ENCODE measurements at regions not wholly inside any gene's neighbourhood (a gene's known extent, or its start where the extent isn't known, plus 50 kb on each side); places are given as distances from the start of the nearest gene placed in this dataset.
A peak's percentile ranks its signal among the peaks of the same experiment; 100 is the strongest.
"Not testable (repeated sequence)": the region's sequence is repeated elsewhere in the genome, so short reads cannot be mapped to it uniquely, and the experiment has no call there.

DNA sequence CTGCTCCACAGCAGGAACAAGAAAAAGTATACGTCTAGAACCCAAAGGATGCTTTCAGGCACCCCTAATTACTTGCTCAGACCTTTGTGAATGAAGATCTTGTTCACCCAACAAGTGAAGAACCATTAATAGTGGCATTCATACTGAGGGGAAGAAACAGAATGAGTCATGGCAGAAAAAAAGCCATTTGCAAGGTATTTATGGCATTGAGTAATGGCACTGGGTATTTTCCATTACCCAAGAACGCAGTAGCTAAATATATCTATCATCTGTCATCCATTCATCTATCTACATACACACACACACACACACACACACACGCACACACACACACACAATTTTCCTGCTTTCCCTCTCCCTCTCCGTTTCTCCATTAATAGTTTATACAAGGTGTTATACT lies 56.4 kb upstream of the XIRP2 start:
- no peak for DNase-seq

DNA sequence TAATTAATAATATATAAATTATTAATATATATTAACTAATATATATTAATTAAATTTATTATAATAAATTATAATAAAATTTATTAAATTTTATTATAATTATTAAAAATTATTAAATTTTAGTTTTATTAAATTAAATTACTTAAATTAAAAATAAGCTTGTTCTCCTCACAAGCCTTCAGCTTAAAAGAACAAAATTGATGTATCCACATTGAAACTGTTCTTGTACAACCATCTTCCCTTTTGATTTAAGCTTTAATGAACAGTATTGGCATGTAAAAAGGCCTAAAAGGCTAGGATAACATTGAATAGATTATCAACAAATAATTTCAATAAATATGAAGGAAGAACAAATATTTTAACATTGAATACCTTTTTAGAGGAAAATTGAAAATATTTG lies 62.4 kb upstream of the XIRP2 start:
- no peak for DNase-seq

DNA sequence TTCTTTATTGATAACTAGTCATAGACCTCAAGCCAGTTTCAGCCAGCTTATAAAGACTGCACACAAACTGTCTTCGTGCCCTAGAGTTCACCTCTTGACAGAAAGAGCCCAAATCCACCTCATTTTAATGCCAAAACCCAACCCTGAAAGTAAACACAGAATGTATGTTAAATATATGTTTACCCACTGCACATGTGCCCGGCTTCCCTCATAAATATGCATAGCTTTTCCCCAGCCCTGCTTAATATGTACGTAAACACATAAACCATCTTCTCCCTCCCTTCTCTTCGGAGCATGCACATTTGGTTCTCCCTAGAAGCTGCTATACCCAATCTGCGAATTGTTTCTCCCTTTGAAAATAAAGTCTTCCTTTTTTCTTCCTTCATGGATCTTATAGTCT lies 73.9 kb upstream of the XIRP2 start:
- no peak for DNase-seq

DNA sequence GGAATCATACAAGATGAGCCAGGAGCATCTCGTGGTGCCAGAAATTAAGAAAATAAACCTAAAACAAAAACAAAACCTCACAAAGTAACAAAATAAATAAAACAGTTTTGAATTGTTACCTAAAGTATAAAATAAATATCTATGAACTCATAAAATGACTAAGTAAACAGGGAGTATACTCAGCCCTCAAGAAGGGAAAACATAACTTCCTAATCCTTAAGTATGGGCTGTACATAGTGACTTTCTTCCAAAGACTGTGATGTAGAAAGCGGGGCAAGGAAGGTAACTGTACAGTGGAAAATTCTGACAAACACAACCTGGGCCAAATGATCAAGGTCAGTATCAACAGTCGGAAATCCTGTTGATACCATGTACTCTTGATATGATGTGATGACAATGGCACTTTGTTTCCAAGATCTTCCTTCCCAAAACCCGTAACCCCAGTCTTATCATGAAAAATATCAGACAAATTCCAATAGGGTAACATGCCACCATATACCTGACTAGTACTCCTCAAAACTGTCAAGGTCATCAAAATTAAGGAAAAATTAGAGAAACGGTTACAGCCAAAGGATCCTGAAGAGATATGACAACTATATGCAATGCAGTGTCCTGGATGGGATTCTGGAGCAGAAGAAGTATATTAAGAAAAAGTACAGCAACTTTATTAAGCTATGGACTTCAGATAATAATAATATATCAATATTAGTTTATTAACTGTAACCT lies 76.0 kb upstream of the XIRP2 start:
- no peak for DNase-seq

DNA sequence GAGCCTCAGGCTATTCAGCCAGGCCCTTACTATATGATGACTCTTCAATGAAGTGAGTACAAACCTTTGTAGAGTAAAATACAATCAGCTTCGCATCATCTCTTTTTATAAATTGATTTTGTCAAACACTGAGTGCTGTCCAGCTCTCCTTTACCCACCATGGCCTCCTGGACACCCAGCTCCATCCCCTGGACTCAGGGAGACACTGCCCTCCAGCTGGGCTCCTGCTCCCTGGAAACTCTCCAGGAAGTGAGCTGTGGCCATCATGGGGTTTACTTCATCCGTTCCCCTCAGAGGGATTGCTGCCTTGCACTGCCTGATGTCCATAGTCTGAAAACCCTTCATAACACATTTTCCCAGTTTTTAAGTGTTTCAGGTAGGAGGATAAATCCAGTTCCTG lies 82.5 kb upstream of the XIRP2 start:
- no peak for DNase-seq

- DNase-seq = no peak
Measured at GRCh38 chr2:166803373-166804000, 84.8 kb upstream of the XIRP2 start.

DNA sequence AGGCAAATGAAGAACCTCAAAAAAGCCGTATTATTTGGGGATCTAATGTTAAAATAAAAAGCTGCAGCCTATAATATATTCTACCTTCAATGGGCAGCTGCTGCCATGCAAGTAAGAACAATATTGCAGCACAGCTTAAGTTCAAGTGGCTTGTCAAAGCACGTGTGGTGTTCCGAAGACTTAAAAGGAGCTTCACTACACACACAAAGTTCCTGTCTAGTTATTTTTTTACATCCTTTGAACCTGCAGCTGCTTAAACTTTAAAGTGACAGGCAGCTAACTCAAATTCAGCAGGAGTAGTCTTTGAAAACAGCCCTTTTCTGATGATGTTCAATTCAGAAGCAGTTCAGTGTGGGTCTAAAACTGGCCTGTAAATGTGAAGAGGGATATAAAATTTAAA lies 85.8 kb upstream of the XIRP2 start:
- no peak for DNase-seq

GRCh38 chr2:166792808-166793207 lies 95.5 kb upstream of the XIRP2 start:
- no peak for DNase-seq

DNA sequence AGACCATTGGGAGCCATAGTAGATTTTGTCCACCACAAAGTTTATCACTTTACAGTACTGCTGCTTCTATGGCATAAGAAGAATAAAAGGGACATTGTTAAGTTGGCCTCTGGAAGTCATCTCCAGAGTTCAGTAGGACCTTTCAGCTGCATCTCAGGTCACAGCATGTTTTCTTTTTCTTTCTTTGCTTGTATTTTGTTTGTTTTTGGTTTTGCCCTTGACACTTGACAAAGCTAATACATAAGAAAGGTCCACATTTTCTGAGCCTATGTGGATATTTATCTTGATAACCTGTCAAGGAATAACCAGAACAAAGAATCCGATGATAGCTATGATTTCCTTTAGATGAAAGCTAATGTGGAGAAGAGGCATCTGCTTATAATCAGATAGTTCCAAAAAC lies 101.6 kb upstream of the XIRP2 start:
- DNase-seq = no peak

DNA sequence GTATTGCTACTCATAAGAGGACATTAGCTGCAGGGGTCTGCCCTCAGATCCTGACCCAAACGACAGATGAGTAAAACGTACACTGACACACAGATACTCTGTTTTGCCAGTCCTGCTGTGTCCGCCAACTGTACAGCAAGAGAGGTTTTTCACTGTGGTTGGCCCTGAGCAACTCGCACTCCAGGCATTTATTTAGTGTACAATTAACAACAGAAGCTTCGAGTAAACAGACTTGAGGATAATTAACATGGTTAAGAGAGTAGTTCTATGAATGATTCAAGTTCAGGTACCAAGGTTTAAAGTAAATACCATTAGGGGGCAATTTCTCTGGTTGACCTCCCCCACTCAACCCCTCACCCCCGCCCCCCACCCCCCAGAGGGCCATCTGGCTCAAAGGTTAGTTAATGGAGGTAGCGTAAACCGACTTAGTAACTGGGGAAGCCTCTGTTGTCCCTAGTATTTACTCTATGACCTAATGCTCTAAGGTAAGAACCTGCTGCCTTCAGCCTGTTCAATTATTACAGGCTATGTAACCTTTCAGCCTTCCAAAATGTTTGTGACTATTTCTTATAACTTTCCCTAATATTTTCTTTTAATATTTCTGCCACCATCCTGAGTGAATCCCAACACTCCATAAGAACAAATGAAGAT lies 103.9 kb upstream of the XIRP2 start:
- peak; percentile 31 for DNase-seq

DNA sequence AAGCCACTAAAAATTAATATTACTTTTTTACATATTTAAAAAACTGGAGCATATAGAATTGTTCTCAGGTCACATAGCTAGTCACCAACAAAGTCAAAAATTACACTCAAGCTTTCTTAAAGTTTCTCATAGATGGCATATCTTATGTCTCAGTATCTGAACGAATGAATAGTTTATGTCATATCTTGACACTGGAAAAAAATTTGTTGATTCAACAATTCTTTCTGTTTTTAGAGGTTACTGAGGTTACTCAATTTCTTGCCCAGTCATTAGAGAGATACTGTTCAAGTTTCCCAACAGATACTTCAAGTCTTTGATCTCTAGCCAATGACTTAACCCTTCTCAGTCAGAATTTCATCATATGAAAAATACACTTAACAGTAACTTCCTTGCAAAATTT lies 113.1 kb upstream of the XIRP2 start:
- DNase-seq = no peak

DNA sequence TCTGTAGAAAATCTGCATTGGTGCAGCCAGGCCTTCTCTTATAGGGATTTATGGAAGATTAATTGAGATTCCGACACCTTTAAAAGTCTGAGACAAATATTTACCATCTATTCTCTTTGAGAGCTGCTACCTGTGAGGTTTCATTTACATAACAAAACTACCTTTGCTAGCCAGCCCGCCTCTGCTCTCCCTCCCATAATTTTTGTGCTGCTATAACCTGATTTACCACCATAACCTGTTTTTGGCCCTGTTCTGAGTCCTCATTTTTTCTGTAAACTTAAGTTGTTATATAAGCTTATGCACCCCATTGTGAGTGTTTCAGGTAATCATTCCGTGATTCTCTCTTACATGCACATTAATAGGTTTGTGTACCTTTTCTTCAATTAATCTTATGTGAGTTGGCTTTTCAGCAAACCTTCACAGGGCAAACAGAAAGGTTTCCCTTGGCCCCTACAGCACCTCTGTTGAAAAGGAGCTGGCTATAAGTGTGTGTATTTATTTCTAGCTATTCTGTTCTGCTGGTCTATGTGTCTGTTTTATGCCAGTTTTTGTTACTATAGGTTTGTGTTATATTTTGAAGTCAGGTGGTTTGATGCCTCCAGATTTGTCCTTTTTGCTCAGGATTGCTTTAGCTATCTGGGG lies 114.9 kb upstream of the XIRP2 start:
- DNase-seq = no peak

DNA sequence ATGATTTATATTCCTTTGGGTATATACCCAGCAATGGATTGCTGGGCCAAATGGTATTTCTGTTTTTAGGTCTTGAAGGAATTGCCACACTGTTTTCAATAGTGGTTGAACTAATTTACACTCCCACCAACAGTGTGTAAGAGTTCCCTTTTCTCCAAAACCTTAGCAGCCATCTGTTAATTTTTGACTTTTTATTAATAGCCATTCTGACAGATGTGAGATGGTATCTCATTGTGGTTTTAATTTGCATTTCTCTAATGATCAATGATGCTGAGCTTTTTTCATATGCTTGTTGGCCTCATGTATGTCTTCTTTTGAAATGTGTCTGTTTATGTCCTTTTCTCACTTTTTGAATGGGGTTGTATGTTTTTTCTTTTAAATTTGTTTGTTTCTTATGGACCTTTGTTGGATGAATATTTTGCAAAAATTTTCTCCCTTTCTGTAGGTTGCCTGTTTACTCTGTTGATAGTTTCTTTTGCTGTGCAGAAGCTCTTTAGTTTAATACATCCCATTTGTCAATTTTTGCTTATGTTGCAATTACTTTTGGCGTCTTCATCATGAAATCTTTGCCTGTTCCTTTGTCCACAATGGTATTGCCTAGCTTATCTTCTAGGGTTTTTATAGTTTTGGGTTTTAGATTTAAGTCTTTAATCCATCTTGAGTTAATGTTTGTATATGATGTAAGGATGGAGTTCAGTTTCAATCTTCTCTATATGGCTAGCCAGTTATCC lies 119.7 kb upstream of the XIRP2 start:
- no peak for DNase-seq

DNA sequence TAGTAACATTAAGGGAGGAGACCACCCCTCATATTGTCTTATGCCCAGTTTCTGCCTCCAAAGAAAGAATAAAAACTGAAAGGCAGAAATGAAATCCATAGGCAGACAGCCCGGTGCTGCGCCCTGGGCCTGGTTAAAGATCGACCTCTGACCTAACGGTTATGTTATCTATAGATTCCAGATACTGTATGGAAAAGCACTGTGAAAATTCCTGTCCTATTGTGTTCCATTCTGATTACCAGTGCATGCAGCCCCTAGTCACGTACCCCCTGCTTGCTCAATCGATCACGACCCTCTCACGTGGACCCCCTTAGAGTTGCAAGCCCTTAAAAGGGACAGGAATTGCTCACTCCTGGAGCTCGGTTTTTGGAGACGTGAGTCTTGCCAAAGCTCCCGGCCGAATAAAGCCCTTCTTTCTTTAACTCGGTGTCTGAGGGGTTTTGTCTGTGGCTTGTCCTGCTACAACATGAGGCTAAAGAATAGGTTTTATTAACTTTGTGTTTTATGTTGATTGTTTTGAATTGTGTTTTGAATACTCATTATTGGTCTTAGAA lies 121.4 kb upstream of the XIRP2 start:
- DNase-seq = not testable (repeated sequence)

DNA sequence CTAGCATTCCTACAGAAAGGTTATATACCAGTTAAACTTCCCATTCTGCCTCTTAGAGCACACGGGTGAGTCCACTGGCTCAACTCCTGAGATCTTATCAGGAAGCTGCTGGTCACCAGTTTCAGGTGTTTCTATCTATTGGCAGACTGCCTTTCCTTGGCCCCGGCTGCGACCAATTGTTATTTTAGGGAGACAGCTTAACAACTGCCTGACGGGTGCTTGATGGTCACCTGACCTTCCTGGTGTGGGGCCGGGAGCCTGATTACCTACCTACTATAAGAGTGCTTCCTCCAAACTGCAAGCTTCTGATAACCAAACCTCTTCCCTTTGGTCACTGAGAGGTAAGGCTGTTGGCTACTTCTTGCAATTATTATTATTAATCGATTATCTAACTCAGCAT lies 122.1 kb upstream of the XIRP2 start:
- DNase-seq = no peak

DNA sequence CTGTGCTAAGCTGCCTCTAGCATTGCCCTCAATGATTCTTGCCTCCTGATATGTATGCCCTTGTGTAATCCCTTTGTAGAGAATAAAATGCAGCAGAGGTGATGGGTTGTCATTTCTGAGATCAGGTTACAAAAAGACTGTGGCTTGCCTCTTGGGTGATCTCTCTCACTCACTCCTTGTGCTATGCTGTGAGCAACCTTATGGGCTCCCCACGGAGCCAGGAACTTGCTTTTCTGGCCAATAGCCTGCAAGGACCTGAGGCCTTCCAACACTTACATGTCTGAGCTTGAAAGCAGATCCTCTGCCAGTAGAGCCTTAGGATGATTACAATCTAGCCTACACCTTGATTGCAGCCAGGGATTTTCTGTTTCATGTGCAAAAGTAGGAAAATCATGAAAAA lies 123.1 kb upstream of the XIRP2 start:
- DNase-seq = no peak

DNA sequence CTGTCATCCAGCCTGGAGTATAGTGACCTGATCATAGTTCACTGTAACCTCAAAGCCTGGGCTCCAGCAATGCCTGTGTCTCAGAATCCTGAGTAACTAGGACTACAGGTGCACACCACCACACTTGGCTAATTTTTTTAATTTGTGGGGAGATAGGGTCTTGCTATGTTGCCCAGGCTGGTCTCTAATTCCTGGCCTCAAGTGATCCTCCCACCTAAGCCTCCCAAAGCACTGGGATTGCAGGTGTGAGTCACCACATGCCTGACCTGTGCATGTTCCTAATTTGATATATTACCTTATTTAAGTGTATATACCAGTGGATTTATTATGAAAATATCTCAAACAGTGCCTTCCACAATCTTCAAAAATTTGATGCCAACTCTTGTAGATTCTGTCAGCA lies 123.6 kb upstream of the XIRP2 start:
- DNase-seq = no peak

DNA sequence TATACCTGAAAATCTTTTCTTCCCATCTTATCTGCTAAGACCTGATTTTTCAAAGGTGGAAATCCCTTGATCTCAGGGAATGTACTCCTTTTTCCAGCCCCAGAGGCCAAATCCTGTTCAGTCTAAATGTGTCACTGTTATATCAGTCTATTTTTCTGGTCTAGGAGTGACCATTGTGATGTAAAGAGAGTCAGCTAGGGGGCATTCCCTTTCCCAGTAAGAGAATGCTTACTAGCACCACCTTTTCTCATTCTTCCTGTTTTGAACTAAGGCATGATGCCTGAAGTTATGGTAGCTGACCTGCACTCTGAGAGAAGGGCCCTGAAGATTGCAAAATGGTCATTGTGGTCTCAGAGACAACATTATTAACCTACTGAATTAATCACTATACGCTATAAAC lies 124.1 kb upstream of the XIRP2 start:
- DNase-seq = no peak

DNA sequence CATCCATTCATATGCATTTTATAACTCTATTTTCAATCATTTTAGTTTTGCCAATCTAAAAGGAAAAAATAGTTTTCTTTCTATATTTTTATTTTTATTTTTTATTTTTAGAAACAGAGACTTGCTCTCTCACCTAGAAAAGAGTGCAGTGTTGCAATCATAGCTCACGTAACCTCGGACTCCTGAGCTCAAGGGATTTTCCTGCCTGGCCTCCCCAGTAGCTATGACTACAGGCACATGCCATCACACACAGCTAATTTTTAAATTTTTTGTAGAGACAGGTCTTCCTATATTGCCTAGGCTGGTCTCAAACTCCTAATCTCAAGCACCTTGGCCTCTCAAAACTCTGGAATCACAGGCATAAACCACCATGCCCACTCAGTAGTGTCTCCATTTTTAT lies 125.5 kb upstream of the XIRP2 start:
- DNase-seq = no peak

DNA sequence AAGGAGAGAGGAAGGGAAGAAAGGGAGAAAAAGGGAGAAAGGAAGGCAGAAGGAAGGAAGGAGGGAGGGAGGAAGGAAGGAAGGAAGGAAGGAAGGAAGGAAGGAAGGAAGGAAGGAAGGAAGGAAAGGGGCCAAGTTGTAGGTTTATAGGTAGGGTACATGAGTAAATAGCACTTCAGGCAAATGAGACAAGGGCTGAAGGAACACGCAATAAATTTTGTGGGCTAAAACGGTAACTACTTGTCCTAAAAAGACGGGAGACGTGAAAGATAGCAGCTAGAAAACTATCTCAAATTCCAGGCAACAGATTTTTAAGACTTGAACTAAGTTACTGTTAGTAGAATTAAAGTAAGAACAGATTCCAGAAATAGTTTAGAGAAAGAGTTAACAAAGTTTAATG lies 129.3 kb upstream of the XIRP2 start:
- DNase-seq = no peak

GRCh38 chr2:166750624-166751023 lies 137.7 kb upstream of the XIRP2 start:
- DNase-seq = no peak

DNA sequence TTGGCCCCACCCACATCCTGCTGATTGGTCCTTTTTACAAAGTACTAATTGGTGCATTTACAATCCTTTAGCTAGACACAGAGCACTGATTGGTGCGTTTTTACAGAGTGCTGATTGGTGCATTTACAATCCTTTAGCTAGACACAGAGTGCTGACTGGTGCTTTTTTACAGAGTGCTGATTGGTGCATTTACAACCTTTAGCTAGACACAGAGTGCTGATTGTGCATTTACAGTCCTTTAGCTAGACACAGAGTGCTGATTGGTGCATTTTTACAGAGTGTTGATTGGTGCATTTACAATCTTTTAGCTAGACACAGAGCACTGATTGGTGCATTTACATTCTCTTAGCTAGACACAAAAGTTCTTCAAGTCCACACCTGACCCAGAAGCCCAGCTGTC lies 144.2 kb upstream of the XIRP2 start:
- DNase-seq = not testable (repeated sequence)

DNA sequence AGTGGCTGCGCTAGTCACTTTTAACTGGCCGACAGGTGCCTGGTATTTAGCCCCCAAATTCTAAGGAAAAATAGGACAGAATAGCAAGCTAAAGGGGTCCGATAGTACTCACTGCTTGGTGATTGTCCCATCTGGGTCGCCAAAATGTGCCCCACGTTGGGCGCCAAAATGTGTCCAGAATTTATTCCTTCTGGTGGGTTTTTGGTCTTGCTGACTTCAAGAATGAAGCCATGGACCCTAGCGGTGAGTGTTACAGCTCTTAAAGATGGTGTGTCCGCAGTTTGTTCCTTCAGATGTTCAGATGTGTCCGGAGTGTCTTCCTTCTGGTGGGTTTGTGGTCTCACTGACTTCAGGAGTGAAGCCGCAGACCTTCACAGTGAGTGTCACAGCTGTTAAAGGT lies 144.8 kb upstream of the XIRP2 start:
- not testable (repeated sequence) for DNase-seq
